Keratinocyte (primary cell): ENCODE measurements at regions not wholly inside any gene's neighbourhood (a gene's known extent, or its start where the extent isn't known, plus 50 kb on each side); places are given as distances from the start of the nearest gene placed in this dataset.

Experiments
- EZH2 ChIP-seq: IDR thresholded peaks from one replicate; pipeline ENCODE4 v1.6.1; 2012; ENCODE audit warnings: inconsistent platforms, mild to moderate bottlenecking, low read length, moderate library complexity
- TF ChIP-seq, protein P1 (sequence below), 3 experiments: IDR thresholded peaks in 1 of 3; conservative IDR thresholded peaks in 1 of 3; optimal IDR thresholded peaks in 1 of 3; 2 replicates in 2 of 3; 3 replicates in 1 of 3; pipeline versions ENCODE3 to v1.5.1; 2011; ENCODE audit warnings: low read length in 3 of 3, mild to moderate bottlenecking in 3 of 3, moderate library complexity in 2 of 3, control low read depth in 1 of 3, inconsistent platforms in 1 of 3; ENCODE audit not compliant: insufficient read depth in 2 of 3; ENCODE audit errors: extremely low read depth in 1 of 3

DNA sequence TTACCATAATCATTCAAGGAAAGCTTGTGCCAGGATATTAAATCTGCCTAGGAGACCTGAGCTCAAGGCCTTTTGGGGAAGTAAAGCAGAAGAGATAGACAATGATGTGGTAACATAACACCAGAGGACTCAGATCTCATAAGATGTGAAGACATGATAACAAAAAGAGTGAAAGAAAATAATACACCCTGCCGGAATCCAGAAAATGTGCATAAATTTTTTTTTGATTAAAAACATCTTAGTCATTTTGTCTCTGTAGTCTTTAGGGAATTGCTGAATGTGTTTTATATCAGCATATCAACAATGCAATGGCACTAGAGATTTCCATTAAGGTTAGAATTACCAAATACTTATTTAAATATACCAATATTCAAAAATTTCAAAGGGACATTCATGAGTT lies 326.8 kb upstream of the ROBO1 start:
- TF ChIP-seq, protein P1, sequence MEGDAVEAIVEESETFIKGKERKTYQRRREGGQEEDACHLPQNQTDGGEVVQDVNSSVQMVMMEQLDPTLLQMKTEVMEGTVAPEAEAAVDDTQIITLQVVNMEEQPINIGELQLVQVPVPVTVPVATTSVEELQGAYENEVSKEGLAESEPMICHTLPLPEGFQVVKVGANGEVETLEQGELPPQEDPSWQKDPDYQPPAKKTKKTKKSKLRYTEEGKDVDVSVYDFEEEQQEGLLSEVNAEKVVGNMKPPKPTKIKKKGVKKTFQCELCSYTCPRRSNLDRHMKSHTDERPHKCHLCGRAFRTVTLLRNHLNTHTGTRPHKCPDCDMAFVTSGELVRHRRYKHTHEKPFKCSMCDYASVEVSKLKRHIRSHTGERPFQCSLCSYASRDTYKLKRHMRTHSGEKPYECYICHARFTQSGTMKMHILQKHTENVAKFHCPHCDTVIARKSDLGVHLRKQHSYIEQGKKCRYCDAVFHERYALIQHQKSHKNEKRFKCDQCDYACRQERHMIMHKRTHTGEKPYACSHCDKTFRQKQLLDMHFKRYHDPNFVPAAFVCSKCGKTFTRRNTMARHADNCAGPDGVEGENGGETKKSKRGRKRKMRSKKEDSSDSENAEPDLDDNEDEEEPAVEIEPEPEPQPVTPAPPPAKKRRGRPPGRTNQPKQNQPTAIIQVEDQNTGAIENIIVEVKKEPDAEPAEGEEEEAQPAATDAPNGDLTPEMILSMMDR (optimal IDR thresholded peaks at IDR 0.05 in 1 of 3, IDR thresholded peaks at IDR 0.05 in 1 of 3, conservative IDR thresholded peaks at IDR 0.05 in 1 of 3; ENCODE audit: extremely low read depth in 1 of 3, insufficient read depth in 2 of 3, low read length in 3 of 3), result no peak
- no peak for TF ChIP-seq EZH2
